ENCODE measurements at regions not wholly inside any gene's neighbourhood (a gene's known extent, or its start where the extent isn't known, plus 50 kb on each side); places are given as distances from the start of the nearest gene placed in this dataset.

GRCh38 chr1:102588536-102588935, 519.8 kb downstream of the COL11A1 start:
- DNase-seq (ENCODE audit: low read depth): no peak
- H3K4me3 ChIP-seq (ENCODE audit: low read length): no peak overlapping the region
- TF ChIP-seq, protein P1, sequence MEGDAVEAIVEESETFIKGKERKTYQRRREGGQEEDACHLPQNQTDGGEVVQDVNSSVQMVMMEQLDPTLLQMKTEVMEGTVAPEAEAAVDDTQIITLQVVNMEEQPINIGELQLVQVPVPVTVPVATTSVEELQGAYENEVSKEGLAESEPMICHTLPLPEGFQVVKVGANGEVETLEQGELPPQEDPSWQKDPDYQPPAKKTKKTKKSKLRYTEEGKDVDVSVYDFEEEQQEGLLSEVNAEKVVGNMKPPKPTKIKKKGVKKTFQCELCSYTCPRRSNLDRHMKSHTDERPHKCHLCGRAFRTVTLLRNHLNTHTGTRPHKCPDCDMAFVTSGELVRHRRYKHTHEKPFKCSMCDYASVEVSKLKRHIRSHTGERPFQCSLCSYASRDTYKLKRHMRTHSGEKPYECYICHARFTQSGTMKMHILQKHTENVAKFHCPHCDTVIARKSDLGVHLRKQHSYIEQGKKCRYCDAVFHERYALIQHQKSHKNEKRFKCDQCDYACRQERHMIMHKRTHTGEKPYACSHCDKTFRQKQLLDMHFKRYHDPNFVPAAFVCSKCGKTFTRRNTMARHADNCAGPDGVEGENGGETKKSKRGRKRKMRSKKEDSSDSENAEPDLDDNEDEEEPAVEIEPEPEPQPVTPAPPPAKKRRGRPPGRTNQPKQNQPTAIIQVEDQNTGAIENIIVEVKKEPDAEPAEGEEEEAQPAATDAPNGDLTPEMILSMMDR (conservative IDR thresholded peaks at IDR 0.05; ENCODE audit: low read depth, low read length): no peak

- TF ChIP-seq, protein P1 (conservative IDR thresholded peaks at IDR 0.05; ENCODE audit: low read depth, low read length): no peak
- no peak overlapping the region for H3K4me3 ChIP-seq (ENCODE audit: low read length)
- no peak for DNase-seq (ENCODE audit: low read depth)
These were observed 522.3 kb downstream of the COL11A1 start for GRCh38 chr1:102586022-102586421.

GRCh38 chr1:102580806-102581205, 527.5 kb downstream of the COL11A1 start:
- no peak for DNase-seq (ENCODE audit: low read depth)
- TF ChIP-seq, protein P1 (conservative IDR thresholded peaks at IDR 0.05; ENCODE audit: low read depth, low read length): no peak
- no peak overlapping the region for H3K4me3 ChIP-seq (ENCODE audit: low read length)

DNA sequence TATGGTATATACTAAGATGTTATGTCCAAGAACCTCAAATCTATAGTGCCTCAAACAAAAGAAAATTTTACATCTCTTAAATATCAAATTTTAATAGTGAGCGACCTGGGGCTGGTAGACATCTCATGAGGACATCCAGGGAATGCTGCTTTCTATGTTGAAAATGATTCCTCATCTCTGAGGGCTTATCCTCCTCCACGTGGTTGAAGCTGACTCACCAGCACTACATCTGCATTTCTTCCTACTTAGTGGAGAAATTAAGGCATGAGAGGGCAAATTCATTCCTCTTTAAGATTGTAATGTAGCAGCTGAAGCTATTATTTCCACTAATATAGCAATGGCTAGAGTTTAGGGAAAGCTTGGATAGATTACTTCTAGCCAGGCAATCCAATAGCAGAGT, 529.5 kb downstream of the COL11A1 start:
- TF ChIP-seq, protein P1 (conservative IDR thresholded peaks at IDR 0.05; ENCODE audit: low read depth, low read length): no peak
- peak; percentile 4 for DNase-seq (ENCODE audit: low read depth)
- no peak overlapping the region for H3K4me3 ChIP-seq (ENCODE audit: low read length)

DNA sequence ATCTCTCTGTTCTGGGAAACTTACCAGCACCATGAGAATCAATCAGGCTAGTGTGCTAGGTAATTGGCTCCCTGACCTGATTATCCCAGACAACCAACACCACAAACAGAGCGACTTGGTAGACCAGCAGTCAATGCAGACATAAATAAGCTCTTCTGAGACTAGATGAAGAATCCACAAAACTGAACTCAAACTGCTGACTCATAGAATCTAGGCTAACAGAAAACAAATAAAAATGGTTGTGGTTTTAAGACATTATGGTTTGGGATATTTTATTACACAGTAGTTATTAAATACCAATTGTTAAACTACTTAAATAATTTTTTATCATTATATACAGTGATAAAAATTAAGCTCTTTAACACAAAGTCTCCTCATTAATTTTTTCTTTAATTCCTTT, 535.7 kb downstream of the COL11A1 start:
- TF ChIP-seq, protein P1 (conservative IDR thresholded peaks at IDR 0.05; ENCODE audit: low read depth, low read length): no peak
- no peak overlapping the region for H3K4me3 ChIP-seq (ENCODE audit: low read length)
- DNase-seq (ENCODE audit: low read depth): no peak

DNA sequence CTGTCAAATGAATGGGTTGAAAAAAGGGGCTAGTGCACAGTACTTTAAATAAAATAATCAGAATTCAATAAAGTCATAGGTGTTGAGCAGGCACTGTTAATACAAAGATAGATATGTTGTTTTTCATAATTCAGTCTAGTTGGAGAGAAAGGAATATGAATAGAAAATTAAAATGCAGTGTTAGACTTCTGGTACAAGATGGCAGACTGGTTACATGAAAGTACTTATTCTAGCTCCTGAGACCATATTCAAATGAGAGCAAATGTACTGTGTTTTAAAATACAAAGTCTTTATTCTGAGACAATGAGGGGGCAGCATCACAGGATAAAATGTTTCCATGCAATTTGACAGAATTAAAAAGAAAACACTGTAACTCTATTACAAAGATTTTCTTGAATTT, 542.1 kb downstream of the COL11A1 start:
- no peak overlapping the region for H3K4me3 ChIP-seq (ENCODE audit: low read length)
- TF ChIP-seq, protein P1 (conservative IDR thresholded peaks at IDR 0.05; ENCODE audit: low read depth, low read length): no peak
- DNase-seq (ENCODE audit: low read depth): no peak

DNA sequence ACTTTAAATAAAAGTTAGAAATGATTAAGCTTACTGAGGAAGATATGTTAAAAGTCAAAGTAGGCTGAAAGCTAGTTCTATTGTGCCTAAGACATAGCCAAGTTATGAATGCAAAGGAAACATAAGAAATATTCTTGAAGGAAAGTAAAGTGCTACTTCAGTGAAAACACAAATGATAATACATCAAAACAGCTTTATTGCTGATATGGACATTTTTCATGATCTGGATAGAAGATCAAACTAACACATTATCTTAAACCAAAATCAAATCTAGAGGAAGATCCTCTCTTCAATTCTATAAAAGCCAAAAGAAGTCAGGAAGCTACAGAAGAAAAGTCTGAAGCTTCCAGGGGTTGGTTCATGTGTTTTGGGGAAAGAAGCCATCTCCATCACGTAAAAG, 545.9 kb downstream of the COL11A1 start:
- TF ChIP-seq, protein P1 (conservative IDR thresholded peaks at IDR 0.05; ENCODE audit: low read depth, low read length): no peak
- DNase-seq (ENCODE audit: low read depth): no peak
- no peak overlapping the region for H3K4me3 ChIP-seq (ENCODE audit: low read length)

Measured in retinal pigment epithelial cell (primary cell).